ENCODE measurements at regions not wholly inside any gene's neighbourhood (a gene's known extent, or its start where the extent isn't known, plus 50 kb on each side); places are given as distances from the start of the nearest gene placed in this dataset.
A peak's percentile ranks its signal among the peaks of the same experiment; 100 is the strongest.

GRCh38 chr17:56667925-56668458 lies 74.5 kb downstream of the NOG start:
- no peaks in the 10 kb centered on the region for H3K27me3 ChIP-seq (ENCODE audit: insufficient read depth, low read depth)
- H3K4me3 ChIP-seq: no peak overlapping the region
- intact Hi-C loops (cut with micrococcal nuclease; ENCODE audit: unreplicated experiment): no loop called here
- no peak overlapping the region for H2AFZ ChIP-seq
- H3K4me1 ChIP-seq (replicated peaks; ENCODE audit: insufficient read depth): peaks cover 11% of the 10 kb centered on the region
- no peak for TF ChIP-seq EZH2 (IDR thresholded peaks at IDR 0.05; ENCODE audit: low read depth)
- no peak for TF ChIP-seq CTCF (conservative IDR thresholded peaks at IDR 0.05)
- H3F3A ChIP-seq (ENCODE audit: insufficient read depth, low read depth): peaks cover under 1% of the 10 kb centered on the region; the same call in 1 of the 2 replicates
- ChIA-PET CTCF (no interaction called here), POLR2A (ENCODE audit: unreplicated experiment) (no interaction called here)
- DNase-seq: no peak
- no peaks in the 10 kb centered on the region for H3K36me3 ChIP-seq (ENCODE audit: low read depth)
- H3K4me2 ChIP-seq: no peak overlapping the region
- BruUV-seq (replicated peaks): no TSS peak
- no peaks in the 10 kb centered on the region for H3K9me2 ChIP-seq (ENCODE audit: insufficient read depth)
- H3K27ac ChIP-seq: no peak overlapping the region
- H3K79me2 ChIP-seq (ENCODE audit: low read depth): no peaks in the 10 kb centered on the region
- no peaks in the 10 kb centered on the region for H4K20me1 ChIP-seq (ENCODE audit: insufficient read depth)
- H3K9me3 ChIP-seq (ENCODE audit: insufficient read depth, low read depth): no peaks in the 10 kb centered on the region

- TF ChIP-seq EZH2 (IDR thresholded peaks at IDR 0.05; ENCODE audit: low read depth) (no peak), CTCF (conservative IDR thresholded peaks at IDR 0.05) (no peak)
- DNase-seq: no peak
- Histone ChIP-seq H3K4me3 (no peak overlapping the region), H4K20me1 (ENCODE audit: insufficient read depth) (no peaks in the 10 kb centered on the region), H3K79me2 (ENCODE audit: low read depth) (no peaks in the 10 kb centered on the region), H3K9me2 (ENCODE audit: insufficient read depth) (no peaks in the 10 kb centered on the region), H3K27me3 (ENCODE audit: insufficient read depth, low read depth) (no peaks in the 10 kb centered on the region), H3F3A (ENCODE audit: insufficient read depth, low read depth) (peaks cover 34% of the 10 kb centered on the region), H3K4me1 (replicated peaks; ENCODE audit: insufficient read depth) (peaks cover 53% of the 10 kb centered on the region), H3K27ac (no peak overlapping the region), H2AFZ (no peak overlapping the region), H3K4me2 (no peak overlapping the region), H3K36me3 (ENCODE audit: low read depth) (no peaks in the 10 kb centered on the region), H3K9me3 (ENCODE audit: insufficient read depth, low read depth) (no peaks in the 10 kb centered on the region)
- CTCF ChIA-PET: no interaction called here
- intact Hi-C loops (cut with micrococcal nuclease; ENCODE audit: unreplicated experiment): loop anchor here (1.0 kb wide), 1 partner anchor 16 kb away; no protein-coding TSS in a partner anchor
- POLR2A ChIA-PET (ENCODE audit: unreplicated experiment): interaction anchor here (0.5 kb wide), 1 partner anchor 1560 kb away, joined by 3 read pairs; no protein-coding TSS in a partner anchor
- BruUV-seq (replicated peaks): no TSS peak
Measured at GRCh38 chr17:56672195-56672594, 78.7 kb downstream of the NOG start.

- H3K27me3 ChIP-seq (ENCODE audit: insufficient read depth, low read depth): no peaks in the 10 kb centered on the region
- H3K4me2 ChIP-seq: peak overlapping the region; percentile 49
- ChIA-PET POLR2A (ENCODE audit: unreplicated experiment) (interaction anchor here (0.5 kb wide), 1 partner anchor 81 kb away, joined by 15 read pairs; the partner anchor contains the start of gene NOG), CTCF (interaction anchor here (0.7 to 1.4 kb wide), 2 partner anchors 41 to 79 kb away, joined by 3 read pairs; no protein-coding TSS in a partner anchor)
- intact Hi-C loops (cut with micrococcal nuclease; ENCODE audit: unreplicated experiment): no loop called here
- H3K27ac ChIP-seq: peak overlapping the region; percentile 77
- no peaks in the 10 kb centered on the region for H3K79me2 ChIP-seq (ENCODE audit: low read depth)
- peak in 1 of 2 experiments; percentile 83 for DNase-seq
- H3K4me3 ChIP-seq: peak overlapping the region; percentile 2; the same call in 1 of the 2 replicates
- peaks cover 76% of the 10 kb centered on the region for H3K4me1 ChIP-seq (replicated peaks; ENCODE audit: insufficient read depth)
- H3F3A ChIP-seq (ENCODE audit: insufficient read depth, low read depth): peaks cover 41% of the 10 kb centered on the region
- H4K20me1 ChIP-seq (ENCODE audit: insufficient read depth): no peaks in the 10 kb centered on the region
- no TSS peak for BruUV-seq (replicated peaks)
- H3K36me3 ChIP-seq (ENCODE audit: low read depth): no peaks in the 10 kb centered on the region
- no peaks in the 10 kb centered on the region for H3K9me2 ChIP-seq (ENCODE audit: insufficient read depth)
- H2AFZ ChIP-seq: peak overlapping the region; percentile 59; the same call in 1 of the 2 replicates
- H3K9me3 ChIP-seq (ENCODE audit: insufficient read depth, low read depth): no peaks in the 10 kb centered on the region
- TF ChIP-seq CTCF (conservative IDR thresholded peaks at IDR 0.05) (no peak), EZH2 (IDR thresholded peaks at IDR 0.05; ENCODE audit: low read depth) (no peak)
Measured at GRCh38 chr17:56674401-56674925, 81.0 kb downstream of the NOG start.
